GM23338 (cell line): ENCODE measurements at regions not wholly inside any gene's neighbourhood (a gene's known extent, or its start where the extent isn't known, plus 50 kb on each side); places are given as distances from the start of the nearest gene placed in this dataset.

Source experiments
- CTCF ChIP-seq, 2 experiments: fragments of 200-600 bp in 1 of 2; sonication (generic) in 1 of 2; conservative IDR thresholded peaks; 2 replicates each; pipeline versions ENCODE4 v1.5.1 to v1.6.1; 2016 to 2017; ENCODE audit warnings: antibody characterized with exemption in 2 of 2, low read depth in 2 of 2, mild to moderate bottlenecking in 2 of 2, moderate library complexity in 1 of 2
- JUNB ChIP-seq: IDR thresholded peaks from one replicate; pipeline ENCODE4 v1.6.1; 2016; ENCODE audit warnings: antibody characterized with exemption; ENCODE audit not compliant: unreplicated experiment
- REST ChIP-seq: IDR thresholded peaks from one replicate; pipeline ENCODE4 v1.6.1; 2018; ENCODE audit warnings: antibody characterized with exemption; ENCODE audit not compliant: unreplicated experiment
- ZNF114 ChIP-seq: fragments of 250-450 bp; sonication (Bioruptor Pico); IDR thresholded peaks from 2 replicates; pipeline ENCODE4 v1.5.0; 2020; ENCODE audit warnings: mild to moderate bottlenecking, moderate library complexity

- TF ChIP-seq JUNB (no peak), ZNF114 (no peak), CTCF (conservative IDR thresholded peaks at IDR 0.05; ENCODE audit: low read depth in 2 of 2) (no peak), REST (no peak)
Observed at GRCh38 chr9:2967766-2968165, 123.9 kb upstream of the PUM3 start.
